Stimulated activated CD8-positive, alpha-beta memory T cell treated with anti-CD3 and anti-CD28 coated beads, Interleukin-2, amount 100 ng/mL, for 48 hours (primary cell): ENCODE measurements at regions not wholly inside any gene's neighbourhood (a gene's known extent, or its start where the extent isn't known, plus 50 kb on each side); places are given as distances from the start of the nearest gene placed in this dataset.
"Not testable (repeated sequence)": the region's sequence is repeated elsewhere in the genome, so short reads cannot be mapped to it uniquely, and the experiment has no call there.

ENCODE experiments used
- DNase-seq, 2 donors: peaks; one replicate each; pipeline ENCODE4 v3.0.0-alpha.2; 2020; ENCODE audit warnings: low read depth in 2 of 2

DNA sequence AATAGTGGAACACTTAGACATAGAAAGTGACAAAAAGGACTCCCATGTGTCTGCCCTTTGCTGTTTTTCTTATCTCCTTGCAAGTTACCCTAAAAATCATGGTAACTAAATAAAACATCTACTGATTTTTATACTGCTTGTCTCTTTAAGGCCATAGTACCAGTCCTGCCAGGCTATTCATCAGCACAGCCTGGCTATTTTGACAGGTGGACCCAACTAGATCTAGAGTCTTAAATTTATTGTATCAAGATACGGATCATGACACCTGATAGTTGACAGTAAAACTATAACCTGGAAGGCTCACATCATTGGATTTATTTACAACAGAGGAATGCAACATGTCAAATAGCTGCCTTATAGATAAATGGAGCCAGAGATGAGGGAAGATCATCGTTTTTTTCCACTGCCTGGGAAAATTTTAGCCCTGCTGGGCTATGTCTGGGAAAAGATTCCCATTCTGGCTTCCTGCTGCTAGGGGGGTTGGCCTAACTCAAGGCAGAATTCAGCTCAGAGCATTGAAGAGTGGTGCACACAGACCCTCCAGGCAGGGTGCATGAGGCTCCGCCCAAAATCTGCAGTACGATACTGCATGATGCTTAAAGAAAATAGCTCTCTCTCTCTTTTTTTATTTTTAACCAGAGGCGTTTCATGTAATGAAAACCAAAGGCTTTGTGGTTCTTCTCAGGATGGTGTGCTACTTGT, 292.0 kb upstream of the FZD8 start:
- DNase-seq: no peak

DNA sequence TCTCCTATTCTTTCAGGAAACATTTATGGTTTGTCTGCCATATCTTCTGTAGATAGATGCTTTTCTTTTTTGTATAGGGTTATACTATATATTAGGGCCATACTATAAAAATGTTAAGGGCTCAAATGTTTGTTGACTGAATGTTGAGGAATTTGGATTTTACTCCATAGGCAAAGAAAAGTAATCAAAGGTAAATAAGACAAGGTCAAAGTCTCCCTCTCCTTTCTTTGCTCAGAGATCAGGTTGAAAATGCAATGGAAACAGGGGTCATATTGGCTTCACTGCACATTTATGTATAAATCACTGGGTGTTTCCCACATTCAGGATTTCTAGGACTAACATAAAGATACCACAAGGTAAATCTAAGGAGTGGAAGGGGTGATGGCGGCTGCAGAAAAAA, 291.4 kb upstream of the FZD8 start:
- DNase-seq: no peak

DNA sequence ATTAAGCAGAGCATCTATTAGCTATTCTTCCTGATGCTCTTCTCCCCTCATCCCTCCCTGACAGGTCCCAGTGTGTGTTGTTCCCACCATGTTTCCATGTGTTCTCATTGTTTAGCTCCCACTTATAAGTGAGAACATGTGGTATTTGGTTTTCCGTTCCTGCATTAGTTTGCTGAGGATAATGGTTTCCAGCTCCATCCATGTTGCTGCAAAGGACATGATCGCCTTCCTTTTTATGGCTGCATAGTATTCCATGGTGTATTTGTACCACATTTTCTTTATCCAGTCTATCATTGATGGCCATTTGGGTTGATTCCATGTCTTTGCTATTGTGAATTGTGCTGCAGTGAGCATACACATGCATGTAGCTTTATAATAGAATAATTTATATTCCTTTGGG, 287.9 kb upstream of the FZD8 start:
- not testable (repeated sequence) for DNase-seq

DNA sequence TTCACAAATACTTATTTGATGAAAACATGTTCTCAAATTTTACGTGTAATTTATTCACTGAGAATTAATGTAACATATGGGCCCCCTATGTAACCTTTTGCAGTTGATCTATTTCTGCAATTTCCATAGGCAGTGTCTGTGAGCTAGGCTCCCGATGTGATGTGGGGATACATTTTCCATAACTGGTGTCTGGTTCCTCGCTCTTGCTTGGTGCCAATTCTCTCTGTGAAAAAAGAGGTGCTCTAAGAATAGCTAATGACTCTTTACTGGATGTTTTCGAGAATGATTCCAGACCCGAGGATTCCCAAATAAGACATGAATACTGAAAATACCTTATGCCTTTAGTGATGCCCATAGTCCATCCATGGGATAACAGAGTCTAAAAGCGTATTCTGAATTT, 286.7 kb upstream of the FZD8 start:
- DNase-seq: no peak

DNA sequence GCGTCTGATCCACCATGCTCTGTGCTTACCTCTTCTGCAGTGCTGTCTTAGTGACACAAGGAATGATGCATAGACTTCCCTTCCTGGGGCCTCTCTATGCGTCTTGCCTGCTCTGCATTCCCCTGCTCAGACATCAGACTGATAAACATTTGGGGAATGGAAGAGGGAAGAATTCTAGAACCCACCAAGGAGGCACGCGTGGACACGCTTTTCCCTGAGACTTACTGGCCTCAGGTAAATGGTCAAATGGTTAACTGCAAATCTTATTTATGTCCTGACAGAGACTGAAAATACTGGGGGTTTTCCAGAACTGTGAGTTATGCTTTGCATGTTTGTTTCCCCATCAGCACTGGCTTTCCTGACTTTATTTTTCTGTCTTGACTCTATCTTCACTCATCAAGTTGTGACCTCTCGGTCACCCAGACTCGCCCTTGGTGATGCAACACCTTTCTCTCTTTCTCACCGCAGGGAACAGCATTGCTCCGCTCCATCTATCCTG, 285.9 kb upstream of the FZD8 start:
- DNase-seq: no peak

DNA sequence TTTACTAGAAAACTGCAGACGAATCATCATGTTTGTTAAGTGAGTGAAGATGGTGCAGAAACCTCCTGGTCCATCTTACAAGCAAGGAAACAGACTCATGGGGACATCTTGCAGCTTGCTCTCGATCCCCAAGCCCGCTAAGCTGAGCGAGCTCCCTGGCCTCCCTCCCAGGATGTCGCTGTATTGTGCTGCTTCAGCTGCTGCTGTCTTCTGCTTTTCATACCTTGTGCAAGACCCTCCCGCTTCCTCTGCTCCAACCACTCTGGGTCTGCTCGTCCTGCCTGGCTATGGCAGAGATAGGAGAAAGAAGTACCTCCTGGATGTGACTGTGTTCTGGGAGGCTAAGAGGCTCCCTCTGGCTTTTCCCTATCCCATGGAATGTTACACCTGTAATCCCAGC, 285.2 kb upstream of the FZD8 start:
- no peak for DNase-seq

DNA sequence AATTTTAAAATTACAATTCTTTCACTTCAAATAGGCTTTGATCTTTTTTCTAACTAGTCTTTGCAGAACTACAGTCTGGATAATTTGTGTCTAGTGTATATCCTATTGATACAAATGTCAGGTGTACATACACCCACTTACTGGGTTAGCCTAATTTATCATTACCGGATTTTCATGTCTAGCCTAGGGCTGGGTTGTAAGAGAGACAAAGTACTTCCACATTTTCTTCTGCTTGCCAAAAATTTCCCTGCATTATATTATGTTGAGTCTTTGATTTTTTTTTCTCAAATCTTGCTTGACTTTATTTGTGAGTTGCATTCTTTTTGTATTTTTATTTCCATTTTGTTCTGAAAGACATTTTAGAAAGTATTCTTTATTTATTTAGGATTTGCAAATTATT, 284.8 kb upstream of the FZD8 start:
- no peak for DNase-seq

DNA sequence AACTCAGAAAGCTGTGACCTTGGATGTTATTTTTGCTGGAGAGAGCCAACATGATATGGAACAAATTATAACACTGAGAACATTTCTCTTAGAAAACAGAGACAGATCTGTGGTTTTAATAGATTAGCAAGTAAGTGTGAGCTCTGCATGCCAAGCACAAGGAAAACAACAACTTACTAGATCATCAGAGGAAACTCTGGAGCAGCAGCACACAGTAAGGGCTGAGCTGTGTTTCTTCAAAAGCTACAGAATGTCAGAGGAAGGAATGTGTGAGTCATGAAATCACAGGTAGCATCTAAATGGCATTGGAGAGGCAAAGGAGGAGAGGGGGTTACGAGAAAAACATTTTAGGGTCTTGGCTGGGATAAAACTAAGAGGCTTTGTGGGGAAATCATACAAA, 283.4 kb upstream of the FZD8 start:
- no peak for DNase-seq

DNA sequence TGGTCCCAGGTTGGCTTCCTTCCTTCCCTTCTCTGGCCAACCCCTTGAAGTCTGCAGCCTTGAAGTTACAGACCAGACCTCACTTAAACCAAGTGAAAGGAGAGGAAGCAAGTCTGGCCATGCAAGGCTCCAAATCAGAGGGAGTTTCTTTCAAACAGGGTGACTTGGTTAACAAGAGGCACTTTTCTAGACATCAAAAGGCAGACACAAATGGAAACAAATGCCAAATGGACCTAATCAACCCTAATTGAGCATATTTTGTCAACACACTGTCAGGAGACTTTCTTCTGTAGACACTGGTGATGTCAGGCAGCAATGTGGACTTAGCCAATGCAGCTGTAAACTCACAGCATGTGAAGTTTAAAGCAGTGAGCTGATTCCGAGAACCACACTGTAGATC, 282.7 kb upstream of the FZD8 start:
- DNase-seq: no peak

DNA sequence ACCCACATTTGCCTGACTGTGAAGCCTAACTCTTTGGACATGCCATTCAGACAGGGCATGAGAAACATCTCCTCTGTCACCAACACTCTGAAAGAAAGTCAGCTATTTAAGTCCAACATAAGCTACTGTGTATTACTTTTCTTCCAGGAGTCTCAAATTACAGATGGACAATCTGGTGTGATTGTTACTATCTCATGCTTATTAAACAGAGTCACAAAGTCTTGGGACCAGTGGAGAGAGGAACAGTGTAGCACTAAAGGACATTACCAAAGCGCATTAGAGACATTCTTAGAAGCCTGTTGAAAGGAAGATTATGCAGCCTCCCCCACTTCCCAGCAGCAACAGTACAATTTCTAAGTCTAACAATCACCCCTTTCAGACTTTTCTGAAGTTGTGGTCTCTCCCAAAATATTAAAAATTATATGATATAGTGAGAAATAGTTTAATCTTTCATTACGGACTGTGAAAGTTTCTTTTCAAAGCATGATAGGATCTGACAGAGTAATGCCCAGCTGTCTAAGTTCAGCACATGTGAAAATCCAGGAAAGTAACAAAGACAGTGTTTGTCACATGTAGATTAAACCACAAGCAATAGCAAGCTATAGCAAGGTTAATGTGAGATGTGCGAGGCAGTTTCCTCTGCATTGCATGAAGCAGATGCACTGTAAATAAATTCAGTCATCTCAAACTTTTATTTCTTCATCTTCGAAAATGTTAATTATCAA, 280.9 kb upstream of the FZD8 start:
- no peak for DNase-seq

DNA sequence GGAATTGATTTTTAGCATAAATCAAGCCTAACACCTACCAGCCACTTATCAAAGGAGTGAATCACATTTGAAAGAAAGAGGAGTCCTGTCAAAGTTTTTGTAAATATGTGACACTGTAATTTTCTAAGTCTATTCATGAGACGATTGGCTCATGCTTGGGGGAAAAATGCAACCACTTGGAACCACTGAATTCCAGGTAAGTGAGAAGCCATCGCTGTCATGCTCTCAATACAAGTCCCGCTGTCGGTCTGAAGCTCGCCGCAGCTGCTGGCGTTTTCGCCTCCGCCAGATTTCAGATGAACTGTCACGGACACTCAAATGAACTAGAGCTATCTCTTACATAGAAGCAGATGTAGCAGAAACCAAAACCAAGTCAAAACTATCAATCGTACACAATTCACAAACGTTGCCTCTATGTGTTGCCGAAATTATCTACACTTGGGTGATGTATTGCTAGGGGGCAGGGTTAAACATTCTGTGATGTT, 279.8 kb upstream of the FZD8 start:
- no peak for DNase-seq

DNA sequence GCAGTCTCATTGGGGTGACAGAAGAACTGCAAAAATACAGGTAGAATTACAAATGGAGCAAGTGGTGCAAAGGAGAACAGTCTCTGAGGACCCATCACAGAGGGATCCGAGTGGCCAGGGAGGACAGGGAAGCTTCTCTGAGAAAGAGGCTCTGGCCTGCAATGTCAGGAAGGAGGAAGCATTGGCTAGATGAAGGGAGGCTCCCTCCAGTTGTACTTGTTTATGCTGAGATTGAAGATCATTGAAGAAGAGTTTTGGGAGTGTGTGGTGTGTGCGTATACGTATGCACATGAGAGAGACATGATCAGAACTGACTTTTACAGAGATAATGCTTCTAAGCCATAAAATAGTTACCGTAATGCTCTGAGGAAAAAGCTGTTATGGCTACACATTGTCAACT, 274.7 kb upstream of the FZD8 start:
- no peak for DNase-seq

DNA sequence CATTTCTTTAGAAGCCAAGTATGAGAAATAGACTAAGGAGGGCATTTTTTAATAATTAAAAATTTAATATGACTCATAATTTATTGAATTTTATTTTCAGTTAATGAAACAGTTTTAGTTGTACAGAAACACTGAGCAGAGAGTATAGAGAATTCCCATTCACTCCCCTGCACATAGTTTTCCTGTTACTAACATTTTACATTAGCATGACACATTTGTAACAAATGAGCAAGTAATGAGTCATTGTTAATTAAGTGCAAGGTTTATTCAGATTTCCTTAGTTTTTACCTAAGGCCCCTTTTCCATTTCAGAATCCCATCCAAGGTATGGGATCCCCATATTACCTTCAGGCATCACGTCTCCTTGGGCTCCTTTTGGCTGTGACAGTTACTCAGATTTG, 271.5 kb upstream of the FZD8 start:
- no peak for DNase-seq

DNA sequence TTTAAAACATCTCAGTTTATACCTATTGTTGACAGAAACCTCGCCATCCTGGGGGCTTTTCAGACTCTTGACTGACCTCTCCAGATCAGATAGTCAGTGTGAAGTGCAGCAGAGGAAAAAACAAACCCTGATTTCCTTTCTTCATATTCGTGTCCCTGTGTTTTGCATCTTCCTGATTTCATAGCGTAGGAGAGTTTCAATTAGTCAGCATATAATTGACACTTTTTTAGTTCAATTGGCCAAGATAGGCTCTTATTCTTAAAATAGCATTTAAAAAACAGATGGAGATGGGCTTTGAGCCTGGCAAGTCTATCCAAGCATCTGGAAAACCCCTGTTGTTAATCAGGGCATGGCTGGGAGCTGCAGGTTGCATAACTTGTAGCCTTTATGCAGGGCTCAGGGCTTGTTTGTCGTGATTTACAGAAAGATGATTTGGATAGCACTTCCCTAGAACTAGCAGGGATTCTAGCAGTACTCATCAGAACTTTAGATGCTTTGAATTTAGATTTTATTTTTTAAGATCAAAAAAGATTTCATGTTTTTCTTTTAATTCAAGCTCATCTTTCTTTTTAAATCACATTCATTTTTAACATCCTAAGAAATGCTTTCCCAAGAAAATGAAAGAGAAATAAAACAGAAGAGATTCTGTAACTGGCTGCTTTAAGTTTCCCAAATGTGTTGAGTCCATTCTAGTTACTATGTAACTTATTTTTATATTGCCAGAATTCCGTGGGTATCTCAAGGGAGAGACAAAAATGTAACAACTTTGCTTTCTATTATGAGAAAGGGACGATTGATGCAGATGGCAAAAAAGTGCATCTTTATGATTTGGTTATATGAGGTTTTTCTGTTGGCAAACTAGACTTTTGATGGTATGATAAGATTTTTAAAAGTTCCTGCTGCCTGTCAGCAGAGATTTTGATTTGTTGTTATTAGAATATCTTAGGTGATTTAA, 270.8 kb upstream of the FZD8 start:
- no peak for DNase-seq

DNA sequence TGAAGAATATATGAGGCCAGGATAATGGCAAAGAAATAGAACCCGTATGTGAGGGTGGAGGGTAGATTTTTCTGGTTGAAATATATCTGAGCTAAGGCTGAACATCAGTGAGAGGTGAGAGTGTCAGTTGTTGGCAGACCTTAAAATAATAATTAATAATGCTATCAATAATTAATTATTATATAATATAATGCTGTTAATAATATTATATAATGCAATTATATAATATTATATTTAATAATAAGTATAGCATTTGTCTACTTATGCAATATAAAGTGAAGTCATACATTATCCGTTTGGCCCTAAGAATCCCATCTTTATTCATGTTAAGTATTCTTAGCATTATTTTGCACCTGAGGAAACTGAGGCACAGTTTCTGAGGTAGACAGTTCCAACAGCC, 269.9 kb upstream of the FZD8 start:
- no peak for DNase-seq

DNA sequence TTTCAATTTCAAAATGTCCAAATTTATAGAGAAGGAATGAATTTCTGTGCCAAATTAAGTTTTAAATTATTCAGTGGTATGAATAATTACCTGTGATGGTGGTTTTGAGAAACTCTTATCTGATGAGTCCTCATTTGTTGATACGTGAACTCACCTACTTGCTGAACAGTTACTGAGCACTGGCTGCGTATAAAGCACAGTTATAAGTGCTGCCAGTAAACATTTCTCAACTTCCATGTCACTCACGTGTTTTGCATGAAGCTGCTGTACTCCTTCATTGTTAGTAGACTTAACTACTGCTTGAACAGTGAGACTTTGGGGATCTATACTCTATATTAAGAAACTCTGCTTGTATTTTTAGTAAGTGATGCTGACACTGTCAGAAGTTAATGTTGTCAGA, 269.1 kb upstream of the FZD8 start:
- DNase-seq: no peak

DNA sequence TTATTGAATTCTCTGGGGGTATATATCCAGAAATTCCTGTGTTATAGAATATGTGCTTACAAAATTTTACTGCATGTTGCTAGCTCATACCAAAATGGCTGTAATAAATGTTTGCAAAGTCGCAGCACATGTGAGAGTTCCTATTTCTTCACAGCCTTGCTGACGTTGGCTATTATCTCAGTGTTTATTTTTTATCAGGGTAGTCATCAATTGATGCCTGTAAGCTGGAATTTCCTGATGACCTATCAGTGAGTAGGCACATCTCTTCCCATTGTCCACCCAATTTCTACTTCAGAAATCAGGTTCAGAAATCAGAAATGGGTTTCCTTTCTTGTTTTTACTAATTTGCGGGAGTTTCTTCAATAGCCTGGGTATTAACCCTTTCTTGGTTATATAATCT, 268.1 kb upstream of the FZD8 start:
- DNase-seq: no peak

DNA sequence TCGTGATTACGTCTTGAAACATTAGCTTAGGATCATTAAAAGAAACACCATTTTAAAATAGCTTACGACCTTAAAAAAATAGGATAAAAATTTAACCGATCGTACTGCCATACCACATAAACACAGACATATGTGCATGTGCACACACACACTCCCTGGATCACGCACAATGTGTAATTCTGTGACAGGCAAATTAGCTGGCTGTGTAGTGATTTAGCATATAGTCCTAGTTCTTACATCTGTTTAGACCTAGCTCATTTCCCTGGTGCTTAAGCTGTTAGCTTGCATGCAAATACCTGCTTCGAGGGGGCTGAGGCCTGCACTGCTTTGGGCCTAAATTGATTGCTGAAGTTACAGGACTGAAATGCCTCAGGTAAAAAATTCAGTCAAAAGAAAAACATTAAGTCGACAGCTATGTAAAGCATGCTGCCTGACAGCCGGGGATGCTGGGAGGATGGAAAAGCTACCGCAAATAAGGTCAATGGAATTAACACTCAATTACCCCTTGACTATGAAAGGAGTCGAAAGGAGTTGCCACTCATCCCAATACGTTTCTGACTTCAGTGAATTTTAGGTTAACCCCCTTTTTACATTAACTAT, 267.1 kb upstream of the FZD8 start:
- DNase-seq: no peak

DNA sequence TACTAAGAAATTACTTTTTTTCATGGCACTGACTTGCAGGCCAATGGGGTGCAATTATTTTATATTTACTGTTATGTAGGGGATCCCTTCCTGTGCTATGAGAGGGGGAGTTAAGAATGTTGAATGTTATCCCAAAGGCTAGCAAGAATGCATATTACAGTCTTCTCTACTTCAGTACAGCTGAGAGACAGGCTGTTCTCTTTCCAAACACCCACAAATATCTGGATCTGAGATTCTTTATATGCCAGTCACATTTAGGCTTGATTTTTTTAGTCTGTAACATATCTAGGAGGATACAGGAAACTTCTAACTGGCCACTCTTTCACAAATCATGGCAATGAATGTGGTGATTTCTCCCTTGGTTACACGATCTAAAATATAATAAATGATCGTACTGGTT, 266.4 kb upstream of the FZD8 start:
- no peak for DNase-seq

DNA sequence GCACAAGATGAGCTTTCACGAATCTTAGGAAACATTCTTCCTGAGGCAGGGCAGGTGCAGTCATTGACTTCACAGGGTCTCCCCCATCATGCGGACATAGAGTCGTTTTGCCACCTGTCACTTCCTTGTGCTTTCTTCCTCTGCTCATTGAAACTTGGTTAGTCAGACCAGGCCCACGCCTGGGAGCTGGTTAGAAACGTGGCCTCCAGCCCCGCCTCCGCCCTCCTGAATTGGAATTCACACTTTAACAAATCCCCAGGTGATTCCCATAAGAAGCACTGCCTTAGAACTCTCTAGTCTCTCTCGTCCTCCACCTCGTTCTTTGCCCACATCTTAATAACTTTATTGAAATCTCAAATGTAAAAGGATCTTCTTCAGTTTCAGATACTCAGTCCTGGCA, 265.5 kb upstream of the FZD8 start:
- DNase-seq: no peak

DNA sequence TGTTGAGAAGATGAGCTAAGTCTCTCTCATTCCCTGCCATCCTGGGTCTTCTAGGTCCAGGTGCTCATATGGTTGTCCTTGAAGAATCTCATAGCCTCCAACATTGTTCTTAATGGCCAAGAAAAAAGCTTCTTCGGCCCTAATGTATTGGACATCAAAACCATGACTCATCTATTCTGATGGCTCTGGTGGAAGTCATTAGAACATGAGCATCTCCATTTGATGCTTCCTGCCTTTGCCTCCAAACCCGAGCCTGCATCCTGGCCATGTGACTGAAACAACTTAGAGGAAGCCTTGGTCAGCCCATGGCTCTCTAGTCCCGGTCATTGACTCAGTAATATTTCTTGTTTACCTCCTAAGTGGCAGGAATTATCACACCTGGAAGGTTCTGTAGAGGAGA, 264.1 kb upstream of the FZD8 start:
- DNase-seq: no peak

DNA sequence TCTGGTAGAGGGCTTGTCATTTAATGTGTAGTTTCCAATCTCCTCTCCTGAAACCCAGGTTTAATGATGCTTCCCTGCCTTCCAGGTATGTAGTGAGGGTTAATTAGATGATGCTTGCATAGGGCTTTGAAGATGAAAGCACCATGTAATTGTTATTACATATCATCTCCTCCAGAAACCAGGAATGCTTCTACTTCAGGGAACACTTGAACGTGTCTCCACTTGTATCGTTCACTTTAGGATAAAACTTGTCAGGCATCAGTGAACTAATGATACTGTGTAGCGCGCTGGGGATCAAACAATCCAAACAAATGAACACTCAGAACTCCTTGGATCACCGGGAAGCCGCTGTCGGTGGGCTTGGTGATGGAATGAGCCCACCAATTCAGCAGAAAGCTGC, 260.9 kb upstream of the FZD8 start:
- no peak for DNase-seq
